GM21423 (cell line): ENCODE measurements at regions not wholly inside any gene's neighbourhood (a gene's known extent, or its start where the extent isn't known, plus 50 kb on each side); places are given as distances from the start of the nearest gene placed in this dataset.

Experiments
- ATAC-seq: cut with Tn5 transposase; IDR thresholded peaks from one replicate; pipeline ENCODE4 v1.9.1; 2021; ENCODE audit warnings: mild to moderate bottlenecking, moderate library complexity; ENCODE audit not compliant: unreplicated experiment

- ATAC-seq, result no peak
Observed at GRCh38 chr5:167785901-167786300, 505.5 kb upstream of the WWC1 start.

DNA sequence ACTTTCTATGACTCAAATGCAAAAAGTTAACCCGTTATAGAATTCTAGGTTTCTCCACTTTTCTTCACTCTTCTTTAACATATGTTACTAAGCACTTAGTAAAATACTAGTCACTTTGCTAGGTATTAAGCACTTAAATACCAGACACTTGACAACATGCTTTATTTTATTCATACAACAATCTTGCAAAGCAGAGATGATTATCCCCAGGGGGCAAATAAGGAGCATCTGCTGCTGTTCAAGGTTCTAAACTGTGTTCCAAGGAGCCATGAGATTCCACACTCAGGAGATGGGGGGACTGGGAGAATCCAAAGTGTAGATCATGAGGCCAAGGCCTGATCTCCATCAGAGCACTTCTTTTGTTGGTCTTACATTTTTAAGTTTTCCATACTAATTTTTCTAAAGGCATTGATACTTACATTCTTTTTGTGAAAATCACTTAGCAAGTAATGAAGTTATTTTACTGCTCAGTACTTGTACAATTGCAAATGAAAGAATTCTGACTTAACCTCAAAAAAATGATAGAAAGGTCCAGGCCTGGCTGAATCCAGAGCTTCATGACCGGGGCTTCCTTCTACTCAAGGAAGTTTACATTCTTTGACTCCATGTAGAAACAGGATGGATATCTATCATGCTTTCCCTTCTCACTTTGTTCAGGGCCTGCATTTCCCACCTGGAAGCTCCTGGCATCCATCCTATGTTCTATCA lies 504.4 kb upstream of the WWC1 start:
- ATAC-seq, result no peak

DNA sequence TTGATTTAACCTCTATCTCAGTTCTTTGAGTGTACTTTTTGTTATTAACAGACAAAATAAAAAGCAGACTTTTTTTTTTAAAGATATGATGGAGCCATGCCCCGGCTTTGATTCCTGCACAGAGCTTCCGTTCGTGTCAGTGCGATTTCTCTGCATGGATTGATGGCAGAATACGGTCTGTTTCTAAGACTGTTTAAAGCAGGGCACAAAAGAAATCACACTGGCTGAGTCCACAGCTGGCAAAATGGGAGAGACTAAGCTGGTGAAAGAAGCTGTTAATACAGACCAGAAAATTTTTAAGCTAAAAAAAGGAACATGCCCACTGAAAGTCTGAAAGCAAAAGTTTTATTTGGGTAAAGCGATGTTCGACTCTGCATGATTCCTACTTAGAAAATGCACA lies 501.4 kb upstream of the WWC1 start:
- ATAC-seq, result no peak

DNA sequence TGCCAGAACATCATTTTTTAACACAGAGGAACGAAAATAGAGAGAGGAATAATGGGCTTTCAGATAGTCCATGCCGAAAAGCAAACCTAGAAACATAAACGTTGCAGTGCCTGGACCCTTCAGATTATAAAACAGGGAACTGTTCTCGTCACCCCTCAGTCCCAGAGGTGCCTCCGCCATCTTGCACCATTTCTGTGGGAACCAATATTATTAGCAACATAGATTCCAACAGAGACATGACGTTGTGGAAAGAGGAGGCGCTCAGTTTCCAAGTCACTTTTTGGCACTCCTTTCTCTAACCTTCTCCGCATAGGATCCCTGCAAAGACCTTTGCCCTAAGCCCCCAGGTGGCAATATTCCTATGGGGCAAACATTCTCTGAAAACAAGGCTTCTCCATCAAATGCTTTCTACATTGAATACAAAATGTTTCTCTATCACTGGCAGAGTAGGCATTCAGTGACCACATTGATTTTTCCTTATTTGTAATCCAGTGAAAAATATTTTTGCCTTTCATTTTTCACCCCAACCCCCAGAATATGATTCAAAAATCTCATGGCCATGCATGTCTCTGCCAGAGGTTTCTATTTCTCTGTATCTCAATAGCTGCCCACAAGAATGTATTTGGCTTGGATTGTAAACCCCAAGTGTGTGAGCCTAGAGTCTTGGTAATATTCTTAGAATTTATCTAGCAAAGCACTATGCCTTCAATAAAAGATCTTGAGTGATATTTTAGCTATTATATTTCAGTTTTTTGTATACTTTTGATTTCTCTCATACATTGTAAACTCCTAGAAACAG lies 500.8 kb upstream of the WWC1 start:
- no peak for ATAC-seq

GRCh38 chr5:167792514-167792913 lies 498.9 kb upstream of the WWC1 start:
- no peak for ATAC-seq

DNA sequence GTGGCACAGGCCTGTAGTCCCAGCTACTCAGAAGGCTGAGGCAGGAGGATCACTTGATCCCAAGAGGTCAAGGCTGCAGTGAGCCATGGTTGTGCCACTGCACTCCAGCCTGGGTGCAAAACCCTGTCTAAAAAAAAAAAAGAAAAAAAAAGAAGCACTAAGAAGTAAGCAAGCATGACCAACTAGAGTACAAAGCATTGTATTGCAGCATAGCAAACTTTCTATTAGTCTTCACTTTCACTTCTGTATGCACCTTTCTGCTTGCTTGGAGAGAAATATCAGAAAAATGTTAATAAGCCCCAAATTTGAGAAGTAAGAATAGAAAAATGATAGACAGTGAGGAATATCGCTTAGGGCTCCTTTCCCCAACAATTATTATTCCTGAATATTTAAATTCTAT lies 497.7 kb upstream of the WWC1 start:
- no peak for ATAC-seq

DNA sequence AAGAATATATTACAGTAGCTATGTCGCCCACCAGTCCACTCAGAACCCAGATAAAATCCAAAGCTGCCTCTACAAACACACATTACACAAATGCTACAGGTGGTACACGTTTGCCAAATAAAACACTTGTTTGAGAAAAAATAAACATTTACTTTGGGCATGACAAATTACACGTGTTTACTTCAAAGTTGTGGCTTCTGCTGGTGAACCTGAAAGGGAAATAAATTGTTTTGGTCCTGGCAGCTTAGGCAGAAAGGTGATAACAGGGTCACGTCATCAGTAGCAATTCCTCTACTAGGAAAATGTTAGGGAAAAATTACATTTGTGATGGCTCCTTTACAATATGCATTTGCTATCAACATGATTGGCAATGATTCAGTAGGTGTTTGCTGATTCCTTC lies 497.3 kb upstream of the WWC1 start:
- ATAC-seq, result no peak

DNA sequence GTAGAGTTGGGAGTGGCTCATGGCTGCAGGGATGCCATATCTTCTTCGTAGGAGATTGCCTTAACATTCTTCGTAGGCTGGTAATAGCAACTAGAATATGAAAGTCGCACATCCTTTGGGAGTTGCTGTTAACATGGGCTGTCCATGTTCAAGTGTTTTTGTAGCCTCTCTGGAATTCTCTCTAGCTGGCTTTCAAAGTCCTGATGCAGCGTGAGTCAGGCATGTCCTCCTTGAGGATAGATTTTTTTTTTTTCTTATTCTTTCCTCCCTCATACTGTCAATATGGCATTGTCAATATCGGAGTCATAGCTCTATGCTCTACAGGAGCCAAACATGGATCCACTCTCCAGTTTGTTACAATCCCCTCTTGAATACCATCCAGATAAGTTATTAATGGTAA lies 494.8 kb upstream of the WWC1 start:
- ATAC-seq, result no peak

DNA sequence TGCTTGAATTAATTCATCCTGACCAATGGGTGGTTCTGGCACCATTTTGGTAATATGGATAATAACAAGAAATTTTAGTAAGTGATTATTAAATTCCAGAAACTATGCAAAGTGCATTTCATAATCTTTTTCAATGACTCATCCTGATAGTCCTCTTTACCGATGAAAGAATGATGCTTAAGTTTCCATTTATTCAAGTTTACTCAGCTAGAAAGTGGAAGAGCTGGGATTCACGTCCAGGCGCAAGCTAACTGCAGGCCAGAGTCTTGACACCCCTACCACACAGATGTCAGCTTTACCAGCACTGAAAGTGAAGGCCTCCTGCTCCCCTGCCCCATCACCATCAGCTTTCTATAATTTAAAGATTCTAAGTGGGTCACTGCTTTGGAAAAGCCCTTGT lies 493.5 kb upstream of the WWC1 start:
- no peak for ATAC-seq

- ATAC-seq, result no peak
Observed at GRCh38 chr5:167798448-167798847, 493.0 kb upstream of the WWC1 start.

GRCh38 chr5:167800427-167800826 lies 491.0 kb upstream of the WWC1 start:
- no peak for ATAC-seq

- no peak for ATAC-seq
Observed at GRCh38 chr5:167801999-167802398, 489.4 kb upstream of the WWC1 start.

DNA sequence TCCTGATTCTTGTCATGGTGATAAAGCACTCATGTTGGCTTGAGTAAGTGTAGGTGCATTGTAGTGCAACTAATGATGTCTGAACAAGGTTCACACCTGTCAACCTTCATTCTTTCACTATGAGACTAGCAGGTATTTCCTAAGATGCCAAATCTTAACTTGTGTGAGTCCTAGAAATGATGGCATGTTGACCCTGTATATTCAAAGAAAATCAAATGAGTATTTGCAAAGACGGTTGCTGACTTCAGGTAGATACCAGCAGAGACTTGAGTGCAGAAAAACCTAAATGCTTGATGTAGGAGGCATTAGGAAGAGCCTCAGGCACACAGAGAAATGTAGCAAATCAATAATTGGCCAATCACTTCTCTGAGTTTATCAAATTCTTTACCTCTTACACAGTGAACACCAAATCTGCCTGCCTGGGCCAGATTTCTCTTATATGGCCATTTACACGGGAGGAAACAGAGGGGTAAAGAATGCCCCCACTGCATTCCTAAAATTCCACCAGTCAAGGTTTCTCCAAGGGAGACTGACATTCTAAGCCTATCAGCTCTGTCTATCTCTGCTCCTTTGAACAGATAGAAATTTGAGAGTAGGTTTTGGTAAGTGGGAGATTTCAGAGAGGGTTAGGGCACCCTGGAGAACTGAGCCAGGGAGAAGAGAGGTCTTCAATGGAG lies 488.6 kb upstream of the WWC1 start:
- no peak for ATAC-seq

- no peak for ATAC-seq
Observed at GRCh38 chr5:167804512-167805220, 486.8 kb upstream of the WWC1 start.

GRCh38 chr5:167810573-167810972 lies 480.9 kb upstream of the WWC1 start:
- ATAC-seq, result no peak

- ATAC-seq, result no peak
Observed at GRCh38 chr5:167812871-167813270, 478.6 kb upstream of the WWC1 start.

DNA sequence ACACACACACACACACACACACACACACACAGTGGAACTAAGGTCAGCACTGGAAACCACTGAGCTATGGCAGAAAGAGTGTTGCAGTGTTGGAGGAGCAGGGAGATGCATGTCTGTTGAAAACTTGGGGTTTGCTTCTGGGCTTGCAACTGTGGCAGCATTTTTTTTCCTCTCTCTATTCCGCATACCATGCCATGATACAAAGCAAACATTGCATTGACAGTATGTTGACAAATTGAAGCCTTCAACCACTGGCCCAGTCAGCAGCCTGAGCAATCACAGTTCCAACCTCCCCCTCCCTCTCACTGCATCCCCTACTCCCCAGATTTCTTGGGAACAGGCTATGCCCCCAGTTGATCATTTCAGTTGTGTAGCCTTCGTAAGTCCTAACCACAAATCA lies 478.1 kb upstream of the WWC1 start:
- ATAC-seq, result no peak

GRCh38 chr5:167814040-167814439 lies 477.4 kb upstream of the WWC1 start:
- no peak for ATAC-seq

DNA sequence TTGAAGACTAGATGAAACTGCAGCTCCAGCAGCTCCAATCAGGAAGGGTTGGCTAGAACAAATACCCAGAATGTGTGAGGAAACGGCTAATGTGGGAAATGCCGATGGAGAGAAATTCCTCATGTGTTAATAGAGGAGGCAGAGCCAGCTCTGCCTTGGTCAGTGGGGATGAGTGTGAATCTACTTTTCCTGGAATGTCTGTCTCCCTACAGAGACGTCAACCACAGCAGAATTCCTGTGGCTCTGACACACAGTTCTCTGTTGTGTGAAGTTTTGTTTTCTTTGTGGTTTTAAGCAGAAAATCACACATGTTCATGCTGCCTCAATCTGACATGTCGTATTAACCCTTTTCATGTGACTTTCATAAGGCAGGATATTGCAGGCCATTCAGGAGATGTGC lies 476.6 kb upstream of the WWC1 start:
- ATAC-seq, result no peak

GRCh38 chr5:167816354-167816753 lies 475.1 kb upstream of the WWC1 start:
- ATAC-seq, result no peak

DNA sequence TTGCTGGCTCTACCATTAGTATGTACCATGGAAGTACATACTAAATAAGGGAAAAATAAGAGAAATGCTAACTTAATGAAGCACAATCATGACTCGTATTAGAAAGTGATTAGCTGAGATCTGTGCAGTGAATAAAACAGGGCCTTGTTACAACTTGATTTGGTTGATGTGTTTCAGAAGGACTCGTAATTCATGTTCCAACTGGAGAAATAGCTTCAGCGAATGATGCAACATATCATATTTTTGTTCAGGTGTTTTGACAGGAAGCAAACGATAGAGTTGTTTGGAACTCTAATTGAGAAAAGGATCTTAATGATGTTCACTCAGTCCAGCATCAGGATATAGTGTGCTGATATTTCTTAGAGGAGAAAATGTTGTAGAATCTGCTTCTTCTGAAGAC lies 474.6 kb upstream of the WWC1 start:
- no peak for ATAC-seq
